HEK293T (cell line): ENCODE measurements at regions not wholly inside any gene's neighbourhood (a gene's known extent, or its start where the extent isn't known, plus 50 kb on each side); places are given as distances from the start of the nearest gene placed in this dataset.

Experiments
- CTCF ChIA-PET: fragments of 350-600 bp; formaldehyde crosslinking; extraction: SDS; loops from one replicate; lab custom pipeline; 2021; ENCODE audit warnings: antibody characterized with exemption, inconsistent platforms; lab: Yijun Ruan, JAX
- POLR2A ChIA-PET: fragments of 350-600 bp; formaldehyde crosslinking; extraction: SDS; loops from one replicate; lab custom pipeline; 2020; ENCODE audit warnings: antibody characterized with exemption, inconsistent platforms; lab: Yijun Ruan, JAX
- DNase-seq: peaks from one replicate; pipeline ENCODE4 v3.0.0; 2012; ENCODE audit warnings: mixed read lengths; ENCODE audit errors: extremely low spot score
- ARNT ChIP-seq: fragments of 450-650 bp; IDR thresholded peaks from 2 replicates; pipeline ENCODE4 v1.6.1; 2017; ENCODE audit warnings: mild to moderate bottlenecking
- BHLHE40 ChIP-seq: fragments of 450-650 bp; IDR thresholded peaks from 2 replicates; pipeline ENCODE4 v1.6.1; 2016; ENCODE audit warnings: mild to moderate bottlenecking, moderate library complexity, borderline replicate concordance
- CTBP1 ChIP-seq: fragments of 450-650 bp; IDR thresholded peaks from 2 replicates; pipeline ENCODE4 v1.6.1; 2016; ENCODE audit warnings: borderline replicate concordance
- ELF4 ChIP-seq: fragments of 450-650 bp; IDR thresholded peaks from 2 replicates; pipeline ENCODE4 v1.6.1; 2017; ENCODE audit warnings: antibody characterized with exemption
- FOXA1 ChIP-seq: fragments of 450-650 bp; IDR thresholded peaks from 2 replicates; pipeline ENCODE4 v1.6.1; 2016; ENCODE audit warnings: mild to moderate bottlenecking
- FOXK2 ChIP-seq: fragments of 450-650 bp; IDR thresholded peaks from 2 replicates; pipeline ENCODE4 v1.6.1; 2016; ENCODE audit warnings: mild to moderate bottlenecking
- FOXM1 ChIP-seq: fragments of 450-650 bp; IDR thresholded peaks from 2 replicates; pipeline ENCODE4 v1.6.1; 2017; ENCODE audit warnings: mild to moderate bottlenecking, borderline replicate concordance
- HDGF ChIP-seq: fragments of 450-650 bp; IDR thresholded peaks from 2 replicates; pipeline ENCODE4 v1.6.1; 2017; ENCODE audit warnings: antibody characterized with exemption, borderline replicate concordance
- L3MBTL2 ChIP-seq: fragments of 450-650 bp; conservative IDR thresholded peaks from 2 replicates; pipeline ENCODE4 v1.6.1; 2016; ENCODE audit warnings: mild to moderate bottlenecking
- LEF1 ChIP-seq: fragments of 450-650 bp; IDR thresholded peaks from 2 replicates; pipeline ENCODE4 v1.6.1; 2017; ENCODE audit warnings: mild to moderate bottlenecking, borderline replicate concordance
- NFRKB ChIP-seq: fragments of 450-650 bp; IDR thresholded peaks from 2 replicates; pipeline ENCODE4 v1.6.1; 2016; ENCODE audit warnings: mild to moderate bottlenecking, moderate library complexity
- SP1 ChIP-seq: fragments of 450-650 bp; IDR thresholded peaks from 2 replicates; pipeline ENCODE4 v1.6.1; 2017
- SUZ12 ChIP-seq: fragments of 450-650 bp; IDR thresholded peaks from 2 replicates; pipeline ENCODE4 v1.6.1; 2016; ENCODE audit warnings: mild to moderate bottlenecking
- TARDBP ChIP-seq: fragments of 450-650 bp; IDR thresholded peaks from 2 replicates; pipeline ENCODE4 v1.6.1; 2016
- ZNF384 ChIP-seq: fragments of 450-650 bp; IDR thresholded peaks from 2 replicates; pipeline ENCODE4 v1.6.1; 2016
- TF ChIP-seq, protein P1 (sequence below): fragments of 450-650 bp; IDR thresholded peaks from 2 replicates; pipeline ENCODE4 v1.6.1; 2016

DNA sequence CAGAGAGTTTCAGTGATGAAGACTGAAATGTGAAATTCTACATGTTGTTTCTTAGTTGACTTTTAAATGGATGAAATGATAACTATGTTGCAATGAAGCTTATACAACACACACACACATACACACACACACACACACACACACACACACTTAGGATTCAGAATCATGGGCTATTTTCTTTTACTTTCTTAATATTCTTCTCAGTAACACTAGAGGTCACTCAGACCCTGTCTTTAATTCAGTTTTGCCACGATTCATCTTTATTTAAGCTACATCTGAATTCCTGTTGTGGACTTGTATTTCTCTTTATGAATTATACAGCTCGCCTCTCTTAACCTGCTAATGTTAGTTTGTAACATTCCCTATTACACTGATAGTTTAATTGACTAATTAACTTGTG, 109.6 kb upstream of the GOT2 start:
- ChIA-PET POLR2A (no interaction called here), CTCF (interaction anchor here (0.7 to 1.0 kb wide), 4 partner anchors 8 to 1491 kb away, joined by 3 to 5 read pairs (median 3); no protein-coding TSS in a partner anchor)
- no peak for DNase-seq
- TF ChIP-seq FOXK2 (no peak), SUZ12 (no peak), LEF1 (no peak), FOXM1 (no peak), FOXA1 (no peak), SP1 (no peak), BHLHE40 (no peak), HDGF (no peak), L3MBTL2 (no peak), ARNT (no peak), NFRKB (no peak), ELF4 (no peak), TARDBP (no peak), ZNF384 (no peak), CTBP1 (no peak)
- TF ChIP-seq, protein P1, sequence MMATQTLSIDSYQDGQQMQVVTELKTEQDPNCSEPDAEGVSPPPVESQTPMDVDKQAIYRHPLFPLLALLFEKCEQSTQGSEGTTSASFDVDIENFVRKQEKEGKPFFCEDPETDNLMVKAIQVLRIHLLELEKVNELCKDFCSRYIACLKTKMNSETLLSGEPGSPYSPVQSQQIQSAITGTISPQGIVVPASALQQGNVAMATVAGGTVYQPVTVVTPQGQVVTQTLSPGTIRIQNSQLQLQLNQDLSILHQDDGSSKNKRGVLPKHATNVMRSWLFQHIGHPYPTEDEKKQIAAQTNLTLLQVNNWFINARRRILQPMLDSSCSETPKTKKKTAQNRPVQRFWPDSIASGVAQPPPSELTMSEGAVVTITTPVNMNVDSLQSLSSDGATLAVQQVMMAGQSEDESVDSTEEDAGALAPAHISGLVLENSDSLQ: no peak

DNA sequence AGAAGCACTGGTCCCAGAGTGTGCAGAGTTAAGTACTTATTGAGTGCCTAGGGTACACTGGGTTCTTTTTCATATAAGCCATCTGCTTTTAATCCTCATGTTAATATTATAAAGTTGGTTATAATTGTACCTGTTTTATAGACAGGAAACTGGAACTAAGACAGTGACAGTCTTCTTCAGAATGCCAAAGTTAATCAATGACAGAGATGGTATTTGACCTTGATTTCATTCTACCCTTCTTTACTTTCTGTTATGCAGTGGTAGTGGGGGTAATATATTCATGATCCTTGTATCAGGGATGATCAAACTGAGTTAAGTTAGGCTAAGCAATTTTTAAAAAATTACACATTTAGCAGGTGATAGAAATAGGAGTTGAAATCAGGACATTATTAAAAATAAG, 108.6 kb upstream of the GOT2 start:
- ChIA-PET CTCF (no interaction called here), POLR2A (no interaction called here)
- no peak for DNase-seq
- TF ChIP-seq L3MBTL2 (no peak), SP1 (no peak), HDGF (no peak), TARDBP (no peak), ARNT (no peak), FOXK2 (no peak), FOXA1 (no peak), CTBP1 (no peak), ELF4 (no peak)
- TF ChIP-seq, protein P1: no peak

DNA sequence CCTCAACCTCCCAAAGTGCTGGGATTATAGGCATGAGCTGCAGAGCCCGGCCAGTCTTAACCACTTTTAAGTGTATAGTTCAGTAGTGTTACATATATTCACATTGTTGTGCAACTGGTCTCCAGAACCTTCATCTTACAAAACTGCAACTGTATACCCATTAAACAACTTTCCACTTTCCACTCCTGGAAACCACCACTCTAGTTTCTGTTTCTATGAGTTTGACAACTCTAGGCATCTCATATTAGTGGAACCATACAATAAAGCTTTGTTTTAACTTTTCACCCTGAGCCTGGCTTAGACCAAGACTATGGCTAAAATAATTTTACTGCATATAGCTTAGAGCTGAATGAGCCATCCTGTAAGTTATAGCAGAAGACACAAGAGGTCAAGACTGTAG, 108.0 kb upstream of the GOT2 start:
- CTCF ChIA-PET: no interaction called here
- no peak for DNase-seq
- POLR2A ChIA-PET: no interaction called here
- TF ChIP-seq BHLHE40 (no peak), FOXM1 (no peak)

DNA sequence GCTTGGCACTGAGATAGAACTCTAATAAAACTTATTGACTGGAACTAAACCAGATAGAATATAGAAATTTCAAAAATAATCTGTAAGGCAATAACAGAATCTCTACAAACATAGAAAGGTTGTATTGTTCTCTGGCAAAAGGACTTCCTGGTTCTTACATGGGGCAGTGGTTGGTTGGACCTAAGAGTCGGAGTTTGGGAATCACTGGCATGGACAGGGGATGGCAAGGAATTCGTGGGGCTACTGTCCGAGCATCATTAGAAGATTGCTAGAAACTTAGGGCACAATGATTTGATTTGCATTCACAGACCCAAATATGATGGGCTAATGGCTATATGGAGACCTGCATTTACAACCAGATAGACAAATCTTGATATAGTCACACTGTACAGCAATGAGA, 103.8 kb upstream of the GOT2 start:
- TF ChIP-seq FOXK2 (no peak), TARDBP (no peak), ELF4 (no peak), ZNF384 (no peak), FOXM1 (no peak), NFRKB (no peak), HDGF (no peak), CTBP1 (no peak), ARNT (no peak), L3MBTL2 (no peak), FOXA1 (no peak), LEF1 (no peak), SP1 (no peak), SUZ12 (no peak)
- POLR2A ChIA-PET: no interaction called here
- DNase-seq: no peak
- CTCF ChIA-PET: no interaction called here

DNA sequence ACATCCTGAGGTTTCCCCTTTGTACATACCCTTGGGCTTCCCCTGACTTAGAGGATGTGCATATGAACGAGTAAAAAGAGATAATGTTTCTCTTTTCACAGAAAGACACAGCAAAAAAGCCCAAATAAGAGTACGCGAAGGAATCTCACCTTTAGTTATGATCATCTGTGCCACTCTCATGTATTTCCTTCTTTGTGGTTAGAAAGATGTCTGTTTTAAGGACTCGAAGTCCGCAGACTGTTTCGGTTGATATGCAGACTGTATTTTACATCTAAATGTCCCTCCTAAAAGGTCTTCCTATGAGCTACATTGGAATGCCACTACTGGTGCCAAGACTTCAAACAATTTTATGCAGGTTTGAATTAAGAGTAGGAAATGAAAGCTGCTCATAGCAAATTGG, 102.3 kb upstream of the GOT2 start:
- DNase-seq: no peak
- POLR2A ChIA-PET: no interaction called here
- TF ChIP-seq SP1: no peak
- no peak for TF ChIP-seq ZNF384
- TF ChIP-seq L3MBTL2: no peak
- no peak for TF ChIP-seq FOXM1
- TF ChIP-seq ELF4: no peak
- TF ChIP-seq, protein P1: no peak
- no peak for TF ChIP-seq FOXK2
- TF ChIP-seq FOXA1: no peak
- CTCF ChIA-PET: no interaction called here

DNA sequence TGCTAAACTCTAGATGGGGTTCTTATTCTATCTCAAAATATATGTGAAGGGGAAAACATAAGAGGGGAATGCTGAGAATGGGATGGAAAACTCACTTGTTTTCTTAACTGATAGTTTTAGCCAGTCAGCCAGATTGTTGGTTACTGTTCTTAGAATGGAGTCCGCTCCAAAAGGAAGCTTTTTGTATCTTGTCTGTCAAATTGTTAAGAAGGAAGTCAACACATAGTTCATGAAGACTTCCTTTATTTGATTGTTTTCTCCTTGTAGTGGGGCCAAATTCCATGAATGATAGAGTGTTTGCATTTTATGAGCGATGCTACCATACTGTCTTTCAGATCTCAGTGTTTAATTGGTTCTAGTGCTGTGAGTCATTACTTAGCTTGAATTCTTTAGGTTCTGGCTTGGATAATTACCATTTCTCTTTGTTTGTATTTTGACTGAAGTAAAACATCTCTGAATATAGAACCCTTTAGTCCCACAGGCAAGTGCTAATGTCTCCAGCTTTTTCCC, 98.3 kb upstream of the GOT2 start:
- DNase-seq: no peak
- CTCF ChIA-PET: no interaction called here
- TF ChIP-seq L3MBTL2 (no peak), FOXM1 (no peak), FOXA1 (no peak), CTBP1 (no peak), LEF1 (no peak), FOXK2 (no peak), ZNF384 (no peak), ELF4 (no peak), ARNT (no peak), TARDBP (no peak), BHLHE40 (no peak), SP1 (no peak), HDGF (no peak), SUZ12 (no peak), NFRKB (no peak)
- TF ChIP-seq, protein P1: no peak
- POLR2A ChIA-PET: no interaction called here
